Activated CD4-positive, alpha-beta T cell treated with anti-CD3 and anti-CD28 coated beads, Interleukin-2, amount 10 ng/mL, durations not matched to agents 24 days and 14 days (primary cell): ENCODE measurements at regions not wholly inside any gene's neighbourhood (a gene's known extent, or its start where the extent isn't known, plus 50 kb on each side); places are given as distances from the start of the nearest gene placed in this dataset.
"Not testable (repeated sequence)": the region's sequence is repeated elsewhere in the genome, so short reads cannot be mapped to it uniquely, and the experiment has no call there.

ENCODE experiments used
- DNase-seq: peaks from one replicate; pipeline ENCODE4 v3.0.0; 2022
- H3K27ac Mint-ChIP-seq: one replicate; pipeline ENCODE4 v1.8.0; 2022; ENCODE audit warnings: mild to moderate bottlenecking, mixed read lengths
- H3K27me3 Mint-ChIP-seq: one replicate; pipeline ENCODE4 v1.8.0; 2022; ENCODE audit warnings: mixed read lengths
- H3K36me3 Mint-ChIP-seq: one replicate; pipeline ENCODE4 v1.8.0; 2022; ENCODE audit warnings: low read depth, mild to moderate bottlenecking, mixed read lengths
- H3K4me1 Mint-ChIP-seq: one replicate; pipeline ENCODE4 v1.8.0; 2021; ENCODE audit warnings: mixed read lengths
- H3K4me3 Mint-ChIP-seq: one replicate; pipeline ENCODE4 v1.8.0; 2022; ENCODE audit warnings: mild to moderate bottlenecking, moderate library complexity, mixed read lengths
- H3K9me3 Mint-ChIP-seq: one replicate; pipeline ENCODE4 v1.8.0; 2021; ENCODE audit warnings: mixed read lengths
- intact Hi-C: fragments of 100-400 bp; cut with micrococcal nuclease; formaldehyde crosslinking; loops from one replicate; pipeline ENCODE4 v1.15.1; 2023

- H3K36me3 Mint-ChIP-seq = no peaks in the 10 kb centered on the region
- no peaks in the 10 kb centered on the region for H3K4me1 Mint-ChIP-seq
- no peak overlapping the region for H3K27ac Mint-ChIP-seq
- H3K27me3 Mint-ChIP-seq = no peaks in the 10 kb centered on the region
- H3K9me3 Mint-ChIP-seq = peaks cover 4% of the 10 kb centered on the region
- no peak for DNase-seq
- intact Hi-C loops = no loop called here
- H3K4me3 Mint-ChIP-seq = no peak overlapping the region
These were observed 89.2 kb upstream of the CALCR start for GRCh38 chr7:93663561-93664299.

GRCh38 chr7:93658163-93658562 lies 83.6 kb upstream of the CALCR start:
- intact Hi-C loops = not testable (repeated sequence)

GRCh38 chr7:93651603-93652159 lies 77.2 kb upstream of the CALCR start:
- intact Hi-C loops = no loop called here
- no peak overlapping the region for H3K4me3 Mint-ChIP-seq
- no peaks in the 10 kb centered on the region for H3K9me3 Mint-ChIP-seq
- no peak for DNase-seq
- no peaks in the 10 kb centered on the region for H3K36me3 Mint-ChIP-seq
- no peak overlapping the region for H3K27ac Mint-ChIP-seq
- no peaks in the 10 kb centered on the region for H3K27me3 Mint-ChIP-seq
- no peaks in the 10 kb centered on the region for H3K4me1 Mint-ChIP-seq

More at GRCh38 chr7:93658163-93658562, 83.6 kb upstream of the CALCR start:
- not testable (repeated sequence) for H3K9me3 Mint-ChIP-seq, H3K36me3 Mint-ChIP-seq, H3K27me3 Mint-ChIP-seq, H3K4me3 Mint-ChIP-seq, H3K4me1 Mint-ChIP-seq, DNase-seq, H3K27ac Mint-ChIP-seq

DNA sequence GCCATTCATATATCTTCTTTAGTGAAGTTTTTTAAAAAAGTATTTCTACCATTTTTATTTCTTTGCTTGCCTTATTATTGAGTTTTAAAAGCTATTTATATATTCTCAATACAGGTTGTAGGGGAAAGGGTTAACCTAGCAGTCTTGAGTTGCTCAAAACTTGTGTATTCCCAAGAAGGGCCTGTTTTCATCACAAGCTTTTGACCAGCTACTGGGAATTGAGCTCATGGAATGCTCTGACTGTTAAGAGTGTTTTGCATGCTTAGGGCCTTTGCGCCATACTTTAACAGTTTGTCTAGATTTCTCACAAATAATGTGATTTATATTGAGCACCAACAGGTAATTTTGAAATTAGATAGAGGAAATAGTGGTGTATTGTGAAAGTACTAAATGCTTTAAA lies 72.0 kb upstream of the CALCR start:
- H3K27me3 Mint-ChIP-seq = no peaks in the 10 kb centered on the region
- intact Hi-C loops = no loop called here
- no peak overlapping the region for H3K4me3 Mint-ChIP-seq
- no peak for DNase-seq
- no peak overlapping the region for H3K27ac Mint-ChIP-seq
- H3K4me1 Mint-ChIP-seq = no peaks in the 10 kb centered on the region
- no peaks in the 10 kb centered on the region for H3K36me3 Mint-ChIP-seq
- H3K9me3 Mint-ChIP-seq = no peaks in the 10 kb centered on the region

- Mint-ChIP-seq H3K36me3 (no peaks in the 10 kb centered on the region), H3K4me1 (no peaks in the 10 kb centered on the region), H3K4me3 (no peak overlapping the region), H3K9me3 (no peaks in the 10 kb centered on the region), H3K27ac (no peak overlapping the region), H3K27me3 (no peaks in the 10 kb centered on the region)
- intact Hi-C loops = no loop called here
- DNase-seq = no peak
These were observed 61.8 kb upstream of the CALCR start for GRCh38 chr7:93636276-93636675.

DNA sequence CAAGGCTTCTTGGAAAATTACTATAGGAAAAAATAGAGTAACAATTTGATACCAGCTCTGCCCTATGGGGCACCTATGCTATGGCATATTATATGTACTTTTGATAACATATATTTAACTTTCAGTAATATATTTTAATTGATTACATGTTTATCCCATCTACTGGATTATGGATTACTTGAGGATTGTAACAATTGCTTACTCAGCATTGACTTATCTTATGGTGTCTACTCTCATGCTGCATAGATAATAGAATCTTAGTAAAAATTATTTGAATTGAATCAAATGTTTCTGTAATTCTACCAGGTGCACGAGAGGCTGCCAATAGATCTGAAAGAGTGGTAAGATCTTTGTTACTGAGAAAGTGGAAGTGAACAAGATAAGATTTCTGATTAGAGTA lies 57.8 kb upstream of the CALCR start:
- Mint-ChIP-seq H3K36me3 (no peaks in the 10 kb centered on the region), H3K4me1 (no peaks in the 10 kb centered on the region), H3K27ac (no peak overlapping the region), H3K4me3 (no peak overlapping the region), H3K27me3 (no peaks in the 10 kb centered on the region), H3K9me3 (no peaks in the 10 kb centered on the region)
- DNase-seq = no peak
- intact Hi-C loops = no loop called here

GRCh38 chr7:93629291-93629801 lies 54.8 kb upstream of the CALCR start:
- Mint-ChIP-seq H3K9me3 (no peaks in the 10 kb centered on the region), H3K4me1 (no peaks in the 10 kb centered on the region), H3K27ac (no peak overlapping the region), H3K27me3 (no peaks in the 10 kb centered on the region), H3K36me3 (no peaks in the 10 kb centered on the region), H3K4me3 (no peak overlapping the region)
- intact Hi-C loops = no loop called here
- DNase-seq = no peak

DNA sequence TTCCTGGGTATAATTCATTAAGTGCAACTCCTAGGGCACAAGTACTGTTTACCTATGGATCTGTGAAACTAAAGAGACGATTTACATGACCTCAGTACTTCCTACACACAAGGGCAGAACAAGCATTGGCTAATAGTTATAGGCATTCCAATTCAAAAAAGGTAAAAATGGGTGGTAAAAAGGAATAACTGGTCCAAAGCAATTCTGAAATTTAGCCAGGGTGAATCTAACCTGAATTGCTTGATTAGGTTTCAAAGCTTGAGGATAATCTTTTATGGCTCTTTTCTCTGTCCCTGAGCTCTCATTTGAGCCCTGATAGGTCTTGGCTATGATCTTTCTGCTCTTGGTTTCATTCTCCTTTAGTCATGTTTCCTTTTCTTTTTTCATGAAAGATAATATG lies 52.3 kb upstream of the CALCR start:
- no peaks in the 10 kb centered on the region for H3K27me3 Mint-ChIP-seq
- no peak for DNase-seq
- H3K4me1 Mint-ChIP-seq = no peaks in the 10 kb centered on the region
- intact Hi-C loops = no loop called here
- no peaks in the 10 kb centered on the region for H3K36me3 Mint-ChIP-seq
- H3K4me3 Mint-ChIP-seq = no peak overlapping the region
- no peaks in the 10 kb centered on the region for H3K9me3 Mint-ChIP-seq
- H3K27ac Mint-ChIP-seq = no peak overlapping the region
